Mesothelial cell of epicardium (in vitro differentiated cells): ENCODE measurements at regions not wholly inside any gene's neighbourhood (a gene's known extent, or its start where the extent isn't known, plus 50 kb on each side); places are given as distances from the start of the nearest gene placed in this dataset.

Experiments
- DNase-seq, 2 experiments: peaks; one replicate each; pipeline ENCODE4 v3.0.0; 2021; ENCODE audit warnings: low spot score in 2 of 2; ENCODE audit not compliant: unreplicated experiment in 2 of 2
- H3K27ac Mint-ChIP-seq: 2 replicates; pipeline ENCODE4 v1.8.0; 2021; ENCODE audit warnings: mixed read lengths
- H3K27me3 Mint-ChIP-seq: 2 replicates; pipeline ENCODE4 v1.8.0; 2021; ENCODE audit warnings: low read depth, mixed read lengths
- H3K36me3 Mint-ChIP-seq: 2 replicates; pipeline ENCODE4 v1.8.0; 2021; ENCODE audit warnings: mixed read lengths
- H3K4me1 Mint-ChIP-seq: 2 replicates; pipeline ENCODE4 v1.8.0; 2021; ENCODE audit warnings: mixed read lengths
- H3K4me3 Mint-ChIP-seq: 2 replicates; pipeline ENCODE4 v1.8.0; 2021; ENCODE audit warnings: mild to moderate bottlenecking, moderate library complexity, mixed read lengths
- H3K9me3 Mint-ChIP-seq: 2 replicates; pipeline ENCODE4 v1.8.0; 2021; ENCODE audit warnings: mixed read lengths
- TF ChIP-seq, protein P1 (sequence below): fragments of 200-600 bp; sonication (generic); IDR thresholded peaks from one replicate; pipeline ENCODE4 v1.5.0; 2021; ENCODE audit warnings: antibody characterized with exemption; ENCODE audit not compliant: unreplicated experiment

DNA sequence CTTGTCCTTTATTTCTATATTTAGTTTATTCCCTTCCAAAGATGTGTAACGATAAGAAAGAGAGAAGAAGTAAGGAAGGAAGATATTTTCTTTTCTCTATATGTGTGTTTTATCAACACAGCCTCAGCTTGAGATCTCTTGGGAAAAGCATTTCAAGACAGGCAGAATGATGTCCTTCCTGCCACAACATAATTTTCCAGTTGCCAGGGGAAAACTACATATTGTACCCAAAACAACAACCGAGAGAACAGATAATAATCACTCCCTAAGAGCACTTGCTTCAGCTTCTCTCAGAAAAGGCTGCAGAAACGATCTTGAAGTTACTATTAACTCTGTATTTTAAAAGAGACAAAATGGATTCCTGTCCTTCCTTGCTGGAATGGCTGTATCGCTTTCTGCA, 151.4 kb upstream of the ITGB1 start:
- Mint-ChIP-seq H3K27me3 (no peaks in the 10 kb centered on the region), H3K9me3 (peaks cover 4% of the 10 kb centered on the region), H3K4me3 (no peak overlapping the region), H3K36me3 (no peaks in the 10 kb centered on the region), H3K4me1 (peaks cover 22% of the 10 kb centered on the region), H3K27ac (no peak overlapping the region)
- DNase-seq = no peak
- TF ChIP-seq, protein P1, sequence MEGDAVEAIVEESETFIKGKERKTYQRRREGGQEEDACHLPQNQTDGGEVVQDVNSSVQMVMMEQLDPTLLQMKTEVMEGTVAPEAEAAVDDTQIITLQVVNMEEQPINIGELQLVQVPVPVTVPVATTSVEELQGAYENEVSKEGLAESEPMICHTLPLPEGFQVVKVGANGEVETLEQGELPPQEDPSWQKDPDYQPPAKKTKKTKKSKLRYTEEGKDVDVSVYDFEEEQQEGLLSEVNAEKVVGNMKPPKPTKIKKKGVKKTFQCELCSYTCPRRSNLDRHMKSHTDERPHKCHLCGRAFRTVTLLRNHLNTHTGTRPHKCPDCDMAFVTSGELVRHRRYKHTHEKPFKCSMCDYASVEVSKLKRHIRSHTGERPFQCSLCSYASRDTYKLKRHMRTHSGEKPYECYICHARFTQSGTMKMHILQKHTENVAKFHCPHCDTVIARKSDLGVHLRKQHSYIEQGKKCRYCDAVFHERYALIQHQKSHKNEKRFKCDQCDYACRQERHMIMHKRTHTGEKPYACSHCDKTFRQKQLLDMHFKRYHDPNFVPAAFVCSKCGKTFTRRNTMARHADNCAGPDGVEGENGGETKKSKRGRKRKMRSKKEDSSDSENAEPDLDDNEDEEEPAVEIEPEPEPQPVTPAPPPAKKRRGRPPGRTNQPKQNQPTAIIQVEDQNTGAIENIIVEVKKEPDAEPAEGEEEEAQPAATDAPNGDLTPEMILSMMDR = no peak

DNA sequence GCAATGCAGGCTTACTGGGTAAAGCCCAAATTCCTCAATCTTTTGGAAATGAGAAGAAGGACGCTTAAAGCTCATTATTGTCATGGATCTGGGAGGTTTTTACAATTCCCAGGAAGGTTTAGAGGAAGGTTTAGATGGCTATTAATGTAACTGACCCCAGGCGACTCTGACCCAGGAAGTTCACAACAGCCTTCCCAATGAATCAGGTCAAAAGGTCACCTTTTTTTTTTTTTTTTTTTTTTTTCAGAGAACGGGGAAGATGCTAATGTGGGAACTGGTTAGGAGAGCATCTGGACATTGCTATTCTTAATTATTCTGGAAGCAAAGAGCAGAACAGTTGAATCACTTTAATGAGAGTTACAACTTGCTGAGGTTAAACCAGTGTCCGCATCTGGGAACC, 149.9 kb upstream of the ITGB1 start:
- no peak overlapping the region for H3K27ac Mint-ChIP-seq
- TF ChIP-seq, protein P1 = no peak
- H3K4me1 Mint-ChIP-seq = peaks cover 8% of the 10 kb centered on the region
- no peak for DNase-seq
- no peaks in the 10 kb centered on the region for H3K36me3 Mint-ChIP-seq
- no peaks in the 10 kb centered on the region for H3K27me3 Mint-ChIP-seq
- H3K4me3 Mint-ChIP-seq = no peak overlapping the region
- H3K9me3 Mint-ChIP-seq = peaks cover 10% of the 10 kb centered on the region

DNA sequence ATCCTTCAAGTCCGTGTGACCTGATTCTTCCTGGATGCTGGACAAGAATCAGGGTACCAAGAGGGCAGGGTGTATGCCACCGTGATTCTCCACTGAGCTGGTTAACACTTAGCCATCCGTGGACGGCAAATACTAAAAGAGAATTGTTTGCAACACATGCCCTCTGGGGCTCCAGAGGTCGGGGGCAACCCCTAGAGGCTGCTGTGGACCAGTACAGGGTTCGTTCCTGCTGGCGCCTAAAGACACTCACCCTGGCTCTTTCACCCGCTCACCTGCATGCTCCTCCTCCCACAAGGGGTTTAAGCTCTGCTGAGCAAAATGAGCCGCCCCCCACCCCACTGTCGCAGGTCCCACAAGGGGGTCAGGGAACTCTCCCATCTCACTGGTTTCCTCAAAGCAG, 148.7 kb upstream of the ITGB1 start:
- Mint-ChIP-seq H3K27me3 (no peaks in the 10 kb centered on the region), H3K4me3 (no peak overlapping the region), H3K4me1 (peaks cover 2% of the 10 kb centered on the region), H3K36me3 (no peaks in the 10 kb centered on the region), H3K9me3 (peaks cover 10% of the 10 kb centered on the region), H3K27ac (no peak overlapping the region)
- TF ChIP-seq, protein P1 = no peak
- DNase-seq = no peak

DNA sequence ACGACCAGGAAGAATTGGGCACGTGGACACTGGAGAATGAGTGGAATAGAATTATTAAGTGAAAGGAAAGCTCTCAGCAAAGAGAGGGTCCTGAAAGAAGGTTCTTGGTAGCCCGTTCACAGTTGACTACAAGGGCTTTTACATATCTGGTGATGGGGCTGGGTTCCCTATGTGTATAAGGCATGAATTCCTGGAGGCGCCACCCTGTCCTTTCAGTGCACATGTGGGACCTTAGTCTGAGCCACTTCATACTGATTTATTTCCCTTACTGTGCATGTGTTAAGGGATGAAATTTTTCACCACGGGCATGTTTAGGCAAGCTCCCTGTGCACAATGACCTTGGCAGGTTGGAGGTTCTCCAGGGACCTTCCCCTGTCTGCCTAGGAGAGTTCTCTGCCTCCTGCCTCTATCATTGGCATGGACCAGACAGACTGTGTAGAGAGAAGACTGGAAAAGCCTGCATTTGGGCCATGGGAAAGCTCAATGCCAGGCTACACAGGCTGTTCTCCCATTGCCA, 145.9 kb upstream of the ITGB1 start:
- Mint-ChIP-seq H3K27me3 (no peaks in the 10 kb centered on the region), H3K4me1 (peaks cover 11% of the 10 kb centered on the region), H3K27ac (no peak overlapping the region), H3K36me3 (no peaks in the 10 kb centered on the region), H3K9me3 (peaks cover 16% of the 10 kb centered on the region), H3K4me3 (no peak overlapping the region)
- DNase-seq = no peak
- TF ChIP-seq, protein P1 = no peak

DNA sequence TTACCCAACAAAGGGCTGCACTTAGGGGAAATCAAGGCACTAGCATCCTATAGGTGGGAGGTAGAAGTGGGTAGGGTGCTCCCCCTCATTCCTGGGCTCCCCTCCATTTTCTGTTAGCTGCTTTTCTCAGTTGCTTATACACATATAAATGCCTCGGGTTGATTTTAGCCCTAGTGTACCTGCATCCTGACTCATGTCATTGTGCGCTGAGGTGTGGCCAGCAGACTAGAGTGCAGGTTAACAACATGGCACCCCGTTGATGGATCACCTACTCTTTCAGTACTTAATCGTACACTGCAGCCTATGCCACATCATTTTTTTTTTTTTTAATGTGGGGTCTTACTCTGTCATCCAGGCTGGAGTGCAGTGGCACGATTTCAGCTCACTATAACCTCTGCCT, 144.0 kb upstream of the ITGB1 start:
- H3K9me3 Mint-ChIP-seq = peaks cover 25% of the 10 kb centered on the region
- no peak overlapping the region for H3K4me3 Mint-ChIP-seq
- H3K36me3 Mint-ChIP-seq = no peaks in the 10 kb centered on the region
- DNase-seq = no peak
- no peak overlapping the region for H3K27ac Mint-ChIP-seq
- TF ChIP-seq, protein P1 = no peak
- H3K27me3 Mint-ChIP-seq = no peaks in the 10 kb centered on the region
- H3K4me1 Mint-ChIP-seq = peaks cover 11% of the 10 kb centered on the region

DNA sequence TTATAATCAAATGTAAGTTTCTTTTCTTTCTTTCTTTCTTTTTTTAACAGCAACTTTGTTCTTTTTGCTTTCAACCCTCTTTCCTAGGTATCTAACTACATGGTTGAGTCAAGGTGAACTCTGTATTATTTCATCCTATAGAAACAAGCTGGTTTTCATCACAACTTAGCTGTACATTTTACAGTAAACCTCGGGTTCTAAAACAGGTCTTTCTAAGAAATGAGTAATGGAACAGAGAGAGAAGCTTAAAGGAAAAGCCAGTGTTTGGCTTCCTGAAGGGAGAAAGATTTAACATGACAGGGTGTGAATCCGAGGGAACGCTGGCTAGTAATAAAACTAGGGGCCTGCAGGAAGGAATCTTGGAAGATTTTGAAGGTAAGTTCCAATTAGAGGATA, 143.4 kb upstream of the ITGB1 start:
- Mint-ChIP-seq H3K27me3 (no peaks in the 10 kb centered on the region), H3K4me1 (peaks cover 11% of the 10 kb centered on the region), H3K36me3 (no peaks in the 10 kb centered on the region), H3K9me3 (peaks cover 29% of the 10 kb centered on the region), H3K27ac (peak overlapping the region; percentile 82), H3K4me3 (no peak overlapping the region)
- DNase-seq = no peak
- TF ChIP-seq, protein P1 = no peak
